ENCODE measurements at regions not wholly inside any gene's neighbourhood (a gene's known extent, or its start where the extent isn't known, plus 50 kb on each side); places are given as distances from the start of the nearest gene placed in this dataset.
"Not testable (repeated sequence)": the region's sequence is repeated elsewhere in the genome, so short reads cannot be mapped to it uniquely, and the experiment has no call there.

DNA sequence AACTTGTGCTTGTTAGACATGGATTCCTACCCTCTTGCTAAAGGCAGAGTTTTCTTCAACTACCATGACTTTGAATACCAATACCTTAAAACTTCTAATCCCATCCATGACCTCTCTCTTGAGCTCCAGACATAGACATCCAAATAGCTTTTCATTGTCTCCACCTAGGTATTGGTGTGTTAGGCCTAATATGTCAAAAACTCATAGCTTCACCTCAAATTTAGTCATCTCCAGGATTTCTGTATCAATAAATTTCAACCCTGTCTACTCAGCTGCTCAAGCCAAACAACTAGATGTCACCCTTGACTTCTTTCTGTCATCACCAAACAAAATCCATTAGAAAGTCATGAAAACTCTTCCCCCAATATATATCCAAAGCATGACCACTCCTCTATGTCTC lies 617.7 kb upstream of the GRIA3 start:
- DNase-seq (ENCODE audit: low read depth in 2 of 2): no peak

DNA sequence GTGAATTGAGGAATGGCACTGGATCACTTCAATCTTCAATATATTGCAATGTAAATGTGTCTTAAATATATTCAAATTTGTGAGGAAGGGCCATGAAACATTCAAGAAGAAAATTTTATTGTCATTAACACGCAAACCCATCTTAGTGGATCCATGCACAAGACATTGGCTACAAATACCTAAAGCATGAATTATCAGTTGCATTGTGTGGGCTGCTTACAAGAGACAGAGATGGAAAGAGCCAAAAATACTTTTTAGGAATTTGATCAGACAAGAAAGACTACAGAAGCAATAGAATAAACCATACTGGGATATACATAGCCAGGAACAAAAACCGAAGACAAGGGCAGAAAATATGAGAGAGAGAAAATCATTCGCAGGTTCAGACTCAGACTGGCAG lies 616.2 kb upstream of the GRIA3 start:
- no peak for DNase-seq (ENCODE audit: low read depth in 2 of 2)

DNA sequence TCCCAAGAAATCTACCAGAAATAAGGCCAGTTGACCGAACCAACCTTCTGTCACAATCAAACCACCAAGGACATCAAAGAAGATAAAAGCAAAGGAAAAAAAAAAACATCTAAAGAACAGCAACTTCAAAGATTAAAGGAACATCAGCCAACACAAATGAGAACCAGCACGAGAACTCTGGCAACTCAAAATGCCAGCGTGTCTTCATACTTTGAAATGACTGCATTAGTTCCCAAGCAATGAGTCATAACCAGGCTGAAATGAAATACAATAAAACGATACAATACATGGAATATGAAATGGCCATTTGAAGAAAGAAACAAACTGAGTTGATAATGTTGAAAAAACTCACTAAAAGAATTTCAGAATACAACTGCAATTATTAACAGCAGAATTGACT lies 611.6 kb upstream of the GRIA3 start:
- no peak for DNase-seq (ENCODE audit: low read depth in 2 of 2)

DNA sequence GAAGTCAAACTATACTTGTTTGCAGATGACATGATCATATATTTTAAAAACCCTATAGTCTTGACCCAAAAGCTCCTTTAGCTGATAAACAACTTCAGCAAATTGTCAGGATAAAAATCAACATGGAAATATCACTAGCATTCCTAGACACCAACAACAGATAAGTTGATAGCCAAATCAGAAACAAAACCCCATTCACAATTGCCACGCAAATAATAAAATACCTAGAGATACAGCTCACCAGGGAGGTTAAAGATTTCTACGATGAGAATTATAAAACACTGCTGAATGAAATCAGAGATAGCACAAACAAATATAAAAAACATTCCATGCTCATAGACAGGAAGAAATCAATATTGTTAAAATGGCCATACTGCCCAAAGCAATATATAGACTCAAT lies 605.0 kb upstream of the GRIA3 start:
- no peak for DNase-seq (ENCODE audit: low read depth in 2 of 2)

DNA sequence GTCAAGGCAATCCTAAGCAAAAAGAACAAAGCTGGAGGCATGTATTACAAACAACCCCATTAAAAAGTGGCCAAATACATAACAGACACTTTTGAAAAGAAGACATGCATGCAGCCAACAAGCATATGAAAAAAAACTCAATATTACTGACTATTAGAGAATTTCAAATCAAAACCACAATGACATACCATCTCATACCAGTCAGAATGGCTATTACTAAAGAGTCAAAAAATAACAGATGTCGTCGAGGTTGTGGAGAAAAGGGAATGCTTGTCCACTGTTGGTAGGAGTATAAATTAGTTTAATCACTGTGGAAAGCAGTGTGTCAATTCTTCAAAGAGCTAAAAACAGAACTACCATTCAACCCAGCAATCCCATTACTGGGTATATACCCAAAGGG lies 604.6 kb upstream of the GRIA3 start:
- DNase-seq (ENCODE audit: low read depth in 2 of 2): no peak

DNA sequence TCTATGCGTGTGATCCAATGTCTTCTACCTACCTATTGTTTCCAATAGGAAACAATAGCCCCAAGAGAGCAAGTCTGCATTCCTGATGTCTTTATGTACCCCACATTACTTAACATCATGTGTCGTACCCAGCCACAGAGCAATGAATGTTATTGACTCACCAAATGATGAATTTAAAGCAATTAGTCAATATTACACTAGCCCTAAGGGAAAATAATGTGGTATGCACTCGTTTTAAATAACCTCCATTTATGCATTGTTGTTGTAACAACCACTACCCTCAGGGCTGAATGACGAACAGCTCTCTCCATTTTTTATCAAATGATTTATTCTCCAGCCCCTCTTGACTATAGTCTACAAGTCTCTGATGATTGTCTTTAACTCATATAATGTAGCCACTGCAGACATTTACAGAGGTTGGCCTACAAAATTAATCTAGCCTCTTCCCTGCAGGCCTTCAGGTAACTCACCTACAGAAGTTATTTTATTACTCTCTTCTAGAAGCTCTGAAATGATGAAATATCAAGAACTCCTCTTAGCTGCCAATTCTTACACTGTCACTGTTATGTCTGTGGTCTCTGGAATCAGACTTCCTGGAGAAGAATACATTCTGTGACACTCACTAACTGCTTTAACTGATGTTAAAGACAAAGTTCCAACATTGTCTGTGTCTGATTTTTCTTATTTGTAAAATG lies 601.7 kb upstream of the GRIA3 start:
- no peak for DNase-seq (ENCODE audit: low read depth in 2 of 2)

DNA sequence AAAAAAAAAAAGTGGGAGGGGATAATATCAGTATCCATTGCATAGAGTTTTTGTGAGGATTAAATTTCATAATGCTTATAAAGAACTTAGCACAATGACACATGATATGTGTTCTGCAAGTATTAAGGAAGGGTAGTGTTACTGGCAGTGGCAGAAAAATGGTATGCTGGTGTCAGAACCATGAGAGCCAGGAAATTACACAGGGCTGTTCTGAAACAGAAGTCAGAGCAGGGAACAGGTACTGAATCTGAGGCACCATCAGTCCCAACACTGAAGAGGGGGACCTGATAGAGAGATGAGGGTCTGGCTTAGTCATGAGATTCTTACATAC lies 601.1 kb upstream of the GRIA3 start:
- no peak for DNase-seq (ENCODE audit: low read depth in 2 of 2)

DNA sequence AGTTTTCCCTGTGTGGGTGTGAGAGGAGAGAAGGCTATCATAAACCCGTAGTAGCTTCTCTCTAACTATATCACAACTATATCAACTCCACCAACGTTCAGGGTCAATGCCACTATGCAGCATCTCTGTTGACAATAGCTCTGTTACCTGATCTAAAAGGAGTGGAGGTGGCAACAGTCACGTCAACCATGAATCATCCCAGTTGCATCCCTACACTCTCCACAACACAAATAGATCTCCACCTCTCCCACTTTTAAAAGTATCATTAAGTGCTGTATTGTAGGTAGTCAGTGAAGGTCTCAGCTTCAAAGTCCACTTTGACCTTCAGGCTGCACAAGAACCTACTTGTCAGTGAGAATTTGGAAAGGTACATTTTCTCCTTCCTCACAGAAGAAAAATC lies 600.5 kb upstream of the GRIA3 start:
- DNase-seq (ENCODE audit: low read depth in 2 of 2): no peak

DNA sequence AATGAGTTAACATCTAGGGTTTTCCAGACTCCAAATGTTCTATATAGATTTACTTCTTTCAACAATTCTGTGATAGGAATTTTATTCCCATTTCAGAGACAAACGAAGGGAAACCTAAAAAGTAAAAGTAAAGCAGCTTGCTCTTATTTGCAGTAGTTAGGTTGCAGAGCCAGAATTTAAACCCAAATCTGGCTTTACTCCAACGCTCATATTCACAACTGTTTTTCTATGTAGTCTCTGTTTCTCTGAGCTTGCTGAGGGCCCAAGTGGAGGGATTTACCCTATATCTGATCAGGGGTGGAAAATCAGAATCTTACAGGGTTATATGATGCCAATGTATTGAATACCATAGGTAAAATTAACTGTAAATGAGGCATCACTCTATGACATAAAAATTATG lies 599.1 kb upstream of the GRIA3 start:
- DNase-seq (ENCODE audit: low read depth in 2 of 2): no peak

DNA sequence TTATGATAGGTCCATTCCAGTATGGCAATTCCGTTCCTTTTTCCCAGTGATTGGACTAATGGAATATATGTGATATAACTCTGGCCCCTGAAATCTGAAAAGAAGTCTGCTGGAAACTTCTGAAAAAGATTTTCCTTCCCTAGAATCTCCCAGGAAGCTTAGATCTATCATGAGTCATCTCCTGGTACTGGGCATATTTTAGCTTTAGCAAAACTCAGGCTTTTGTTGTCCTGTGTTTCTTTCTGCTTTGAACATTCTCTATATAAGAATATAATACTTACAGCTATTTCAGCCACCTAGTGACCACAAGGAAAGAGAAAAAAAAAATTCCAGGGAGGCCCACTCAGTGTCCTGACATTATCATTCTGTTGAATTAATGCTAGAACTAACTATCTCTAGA lies 597.2 kb upstream of the GRIA3 start:
- DNase-seq (ENCODE audit: low read depth in 2 of 2): no peak

DNA sequence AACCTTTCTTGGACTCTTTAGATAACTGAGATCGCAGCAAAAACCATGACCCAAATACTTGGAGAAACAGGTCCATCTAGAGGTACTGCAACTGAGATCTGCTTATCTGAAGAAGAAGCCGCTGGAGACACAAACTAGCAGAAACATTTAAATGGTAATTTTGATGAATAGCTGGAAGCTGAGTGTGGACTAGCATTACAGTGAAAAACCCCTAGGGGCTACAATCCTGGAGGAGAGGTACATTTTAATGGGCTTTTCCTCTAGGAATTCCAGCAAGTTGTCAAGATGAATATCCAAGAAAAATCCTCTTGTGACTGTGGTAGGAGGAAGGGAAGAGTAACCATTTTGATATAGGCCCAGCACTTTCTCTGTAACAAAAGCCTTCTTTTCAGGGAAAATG lies 592.5 kb upstream of the GRIA3 start:
- DNase-seq (ENCODE audit: low read depth in 2 of 2): no peak

DNA sequence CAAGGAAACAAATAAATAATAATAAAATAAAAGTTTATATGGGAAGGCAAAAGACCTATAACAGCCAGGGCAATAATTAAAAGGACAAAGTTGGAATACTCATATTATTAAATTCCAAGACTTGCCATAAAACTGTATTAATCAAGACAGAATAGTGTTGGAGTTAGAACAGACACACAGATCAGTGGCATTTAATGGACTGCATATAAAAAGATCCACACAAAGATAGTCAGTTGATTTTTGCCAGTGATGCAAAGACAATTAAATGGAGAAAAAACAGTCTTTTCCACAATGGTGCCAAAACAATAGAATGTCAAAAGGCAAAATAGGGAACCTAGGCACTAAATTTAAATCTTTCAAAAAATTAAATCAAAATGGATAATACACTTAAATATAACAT lies 587.1 kb upstream of the GRIA3 start:
- DNase-seq (ENCODE audit: low read depth in 2 of 2): no peak

DNA sequence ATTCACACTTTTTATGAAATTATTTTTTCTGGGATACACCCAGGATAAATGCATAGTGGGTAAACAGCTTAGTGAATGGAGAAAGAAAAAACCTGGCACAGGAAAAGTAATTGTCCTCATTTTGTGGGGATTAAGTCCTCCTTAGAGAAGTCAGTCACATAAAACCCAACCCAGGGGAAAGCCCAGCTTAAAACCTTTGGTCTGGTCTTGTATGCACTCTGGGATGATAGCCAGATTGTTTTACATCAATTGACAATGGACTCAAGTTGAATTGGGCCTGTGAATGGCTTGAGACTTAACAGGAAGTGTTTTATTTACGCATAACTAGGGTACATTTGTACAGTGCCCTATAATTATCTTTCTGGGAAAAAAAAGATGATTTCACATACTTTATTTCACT lies 561.3 kb upstream of the GRIA3 start:
- DNase-seq (ENCODE audit: low read depth in 2 of 2): no peak

DNA sequence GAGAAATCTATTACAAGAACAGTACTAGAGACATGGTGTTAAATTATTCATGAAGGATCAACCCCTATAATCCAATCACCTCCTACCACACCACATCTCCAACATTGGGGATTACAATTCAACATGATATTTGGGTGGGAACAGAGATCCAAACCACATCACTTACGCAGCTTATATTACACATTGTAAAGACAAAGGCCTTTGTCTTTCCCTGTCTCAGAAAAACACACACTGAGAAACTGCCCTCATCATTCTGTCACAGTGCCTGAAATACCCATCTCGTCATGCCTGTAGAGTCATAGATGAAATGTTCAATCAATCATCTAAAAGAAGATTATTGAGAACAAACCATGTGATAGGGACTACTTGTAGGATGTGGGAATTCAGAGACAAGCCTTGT lies 558.8 kb upstream of the GRIA3 start:
- no peak for DNase-seq (ENCODE audit: low read depth in 2 of 2)

DNA sequence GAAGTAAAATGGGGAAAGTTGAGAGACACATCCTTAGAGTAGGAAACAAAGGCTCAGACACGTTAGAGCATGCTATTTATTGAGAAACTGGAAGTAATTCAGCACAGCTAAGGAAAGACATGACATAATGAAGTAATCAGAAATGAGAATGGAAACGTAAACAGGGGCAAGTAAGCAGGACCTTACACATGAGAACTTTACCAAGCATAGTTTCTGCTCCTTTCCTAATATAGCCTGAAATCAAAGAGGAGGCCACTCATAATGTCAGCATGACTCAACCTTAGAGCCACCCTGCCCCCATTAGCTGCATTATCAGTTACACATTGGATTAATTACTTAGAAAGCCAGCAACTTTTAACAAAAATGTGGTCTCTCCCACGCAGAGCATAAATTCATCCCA lies 558.3 kb upstream of the GRIA3 start:
- DNase-seq (ENCODE audit: low read depth in 2 of 2): no peak

DNA sequence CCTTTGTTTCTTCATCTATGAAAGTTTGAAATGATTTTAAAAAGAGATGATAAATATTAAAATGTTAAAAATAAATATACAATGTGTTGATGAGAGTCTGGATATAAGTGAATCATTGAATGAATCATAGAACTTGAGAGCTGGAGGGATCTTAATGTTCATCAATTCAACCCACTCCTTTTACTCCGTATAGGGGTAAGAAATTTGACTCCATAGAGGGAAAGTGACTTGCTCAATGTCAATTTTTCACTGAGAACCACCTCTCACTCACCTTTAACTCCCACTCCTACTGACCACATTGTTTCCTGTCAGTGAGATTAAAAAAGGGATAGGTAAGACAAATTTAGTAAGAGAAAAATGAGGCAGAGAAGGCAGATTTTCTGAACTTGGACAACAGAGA lies 557.2 kb upstream of the GRIA3 start:
- no peak for DNase-seq (ENCODE audit: low read depth in 2 of 2)

DNA sequence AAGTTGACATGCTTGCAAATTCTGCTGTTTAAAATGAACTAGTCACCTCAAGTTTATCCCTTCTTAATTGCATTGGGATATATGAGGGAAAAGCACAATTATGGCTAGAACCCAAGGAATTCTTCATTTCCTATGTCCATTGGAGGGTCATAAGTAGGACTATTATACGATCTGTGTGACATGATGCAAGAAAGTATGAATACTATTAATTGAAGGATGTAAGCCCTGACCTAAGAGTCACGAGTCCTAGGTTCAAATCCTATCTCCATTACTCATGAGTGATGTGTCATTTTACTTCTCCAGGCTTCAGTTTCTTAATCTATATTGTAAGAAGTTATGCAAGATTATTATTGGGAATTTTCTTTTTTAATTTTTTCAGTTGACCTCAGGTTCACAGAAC lies 542.9 kb upstream of the GRIA3 start:
- DNase-seq (ENCODE audit: low read depth in 2 of 2): no peak

DNA sequence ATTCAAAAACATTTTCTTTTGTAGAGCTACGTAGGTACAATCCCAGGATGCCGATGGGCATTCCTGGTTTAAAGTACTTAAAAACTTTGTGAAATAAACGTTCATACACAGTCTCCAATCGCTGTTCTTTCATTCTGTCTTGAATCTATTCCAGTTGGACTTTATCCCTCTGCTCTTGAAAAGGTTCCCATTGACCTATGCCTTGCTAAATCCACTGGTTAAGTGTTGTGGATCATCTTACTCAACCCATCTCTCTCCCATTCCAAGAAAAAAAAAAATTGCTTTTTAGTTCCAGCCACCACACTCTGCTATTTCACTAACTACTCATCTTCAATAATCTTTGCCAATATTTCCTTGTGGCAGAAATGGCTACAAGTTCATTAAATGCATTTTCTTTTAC lies 542.3 kb upstream of the GRIA3 start:
- no peak for DNase-seq (ENCODE audit: low read depth in 2 of 2)

DNA sequence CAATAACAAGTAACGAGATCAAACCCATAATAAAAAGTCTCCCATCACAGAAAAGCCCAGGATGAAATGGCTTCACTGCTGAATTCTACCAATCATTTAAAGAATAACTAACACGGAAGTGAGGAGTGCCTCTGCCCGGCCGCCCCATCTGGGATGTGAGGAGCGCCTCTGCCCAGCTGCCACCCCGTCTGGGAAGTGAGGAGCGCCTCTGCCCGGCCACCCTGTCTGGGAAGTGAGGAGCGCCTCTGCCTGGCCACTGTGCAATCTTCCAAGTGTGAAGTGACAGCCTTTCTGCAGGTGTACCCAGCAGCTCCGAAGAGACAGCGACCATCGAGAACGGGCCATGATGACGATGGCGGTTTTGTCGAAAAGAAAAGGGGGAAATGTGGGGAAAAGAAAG lies 528.8 kb upstream of the GRIA3 start:
- not testable (repeated sequence) for DNase-seq (ENCODE audit: low read depth in 2 of 2)

DNA sequence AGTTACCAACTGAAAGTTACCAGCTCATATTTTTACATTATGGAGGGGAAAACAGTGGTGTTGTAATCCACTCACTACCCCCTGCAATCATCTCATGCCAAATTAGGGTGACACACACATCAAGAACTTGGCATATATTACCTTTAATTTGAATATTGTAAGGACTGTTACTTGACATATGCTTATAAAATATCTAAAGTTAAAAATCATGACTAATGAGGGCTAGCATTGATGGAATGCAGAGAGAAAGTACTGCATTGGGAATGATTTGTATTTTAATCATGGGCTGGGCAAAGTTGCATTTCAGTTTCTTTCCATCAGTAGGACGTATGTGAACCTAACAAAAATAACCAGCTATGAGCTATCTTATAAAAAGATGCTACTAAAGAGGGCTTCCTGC lies 517.5 kb upstream of the GRIA3 start:
- no peak for DNase-seq (ENCODE audit: low read depth in 2 of 2)

DNA sequence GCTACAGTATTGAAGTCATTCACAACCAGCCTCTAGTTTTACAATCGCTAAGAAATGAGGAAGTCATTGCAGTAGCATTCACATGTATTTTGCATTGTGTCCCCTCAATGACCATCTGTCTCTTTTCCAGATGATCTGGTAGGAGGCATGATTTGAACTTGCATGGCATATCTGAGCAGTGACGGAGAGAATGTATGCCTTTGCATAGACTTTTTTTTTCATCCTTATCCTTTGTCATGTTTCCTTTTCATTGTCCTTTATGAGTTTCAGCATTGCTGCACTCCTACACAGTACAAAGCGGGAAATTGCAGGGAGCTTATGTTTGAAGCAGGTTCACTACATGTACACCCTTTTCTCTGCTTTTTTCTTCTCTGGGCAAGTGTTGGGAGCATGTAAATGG lies 516.4 kb upstream of the GRIA3 start:
- no peak for DNase-seq (ENCODE audit: low read depth in 2 of 2)

DNA sequence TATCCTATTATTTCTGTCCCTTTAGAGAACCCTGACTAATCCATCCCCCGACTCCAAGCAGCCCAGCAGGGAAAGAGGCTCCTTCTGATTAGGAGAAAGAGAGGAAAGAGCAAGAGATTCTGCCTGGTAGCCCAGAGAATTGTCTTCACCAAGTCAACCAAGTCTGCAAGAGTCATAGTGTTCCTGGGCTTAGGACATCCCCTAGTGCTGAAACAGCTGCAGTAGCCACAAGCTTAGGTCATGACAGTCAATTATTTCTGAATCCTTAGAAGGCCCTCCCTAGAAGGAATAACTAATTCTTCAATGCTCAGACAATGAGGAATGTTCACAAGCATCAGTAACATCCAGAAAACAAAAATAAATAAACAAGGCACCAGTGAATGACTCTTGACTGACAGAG lies 480.3 kb upstream of the GRIA3 start:
- no peak for DNase-seq (ENCODE audit: low read depth in 2 of 2)

DNA sequence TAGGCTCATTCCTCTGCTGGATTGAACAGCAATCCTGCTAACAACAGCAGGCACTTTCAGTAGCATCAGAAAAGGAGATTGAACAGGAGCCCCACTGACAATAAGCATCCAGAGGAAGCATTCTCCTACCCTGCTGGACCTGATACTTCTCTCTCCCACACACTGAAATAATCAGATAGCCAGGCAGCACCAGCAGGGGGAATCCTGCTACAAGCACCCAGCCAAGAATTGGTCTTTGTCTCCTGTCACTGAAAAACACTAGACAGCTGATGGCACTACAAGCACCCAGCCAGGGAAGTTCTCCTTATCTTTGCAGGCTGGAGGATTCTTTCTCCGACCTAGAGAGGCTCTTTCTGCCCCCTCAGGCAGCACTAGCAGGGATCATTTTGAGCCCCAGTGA lies 444.3 kb upstream of the GRIA3 start:
- no peak for DNase-seq (ENCODE audit: low read depth in 2 of 2)

DNA sequence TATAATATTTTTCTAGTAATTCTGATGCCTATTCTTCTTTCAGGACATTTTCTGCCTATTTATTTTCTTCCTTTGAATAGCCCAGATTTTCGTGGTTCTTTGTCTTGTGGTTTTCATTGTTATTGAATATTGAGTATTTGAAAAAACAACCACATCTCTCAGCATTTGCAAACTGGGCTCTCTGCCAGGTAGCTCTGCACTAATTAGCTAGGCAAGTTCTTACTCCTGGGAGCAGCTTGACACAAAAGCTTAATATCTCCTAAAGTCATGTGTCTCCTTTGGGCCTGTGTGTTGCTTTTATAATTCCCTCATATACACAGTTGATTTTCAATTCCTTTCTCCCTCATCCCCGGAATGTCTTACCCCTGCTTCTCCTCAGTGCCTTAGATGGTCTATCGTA lies 413.5 kb upstream of the GRIA3 start:
- no peak for DNase-seq (ENCODE audit: low read depth in 2 of 2)

DNA sequence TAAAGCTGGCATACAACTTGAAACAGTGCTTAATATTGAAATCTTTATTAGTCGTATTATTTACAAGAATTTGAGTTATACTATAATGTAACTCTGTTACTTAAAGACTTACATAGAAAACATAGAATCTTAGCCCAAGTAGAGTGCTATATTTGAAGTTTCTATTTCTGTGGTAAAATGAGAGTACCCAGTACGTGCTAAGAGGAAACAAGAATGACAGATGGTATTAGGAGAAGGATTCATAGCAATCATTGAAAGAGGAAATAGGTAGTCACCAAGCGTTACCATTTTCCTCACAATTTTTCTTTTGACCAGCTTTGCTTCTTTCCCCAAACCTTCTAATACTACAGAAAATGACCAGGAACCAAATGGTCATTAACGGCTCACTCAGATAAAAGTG lies 412.1 kb upstream of the GRIA3 start:
- no peak for DNase-seq (ENCODE audit: low read depth in 2 of 2)

Data from stimulated activated CD4-positive, alpha-beta T cell treated with anti-CD3 and anti-CD28 coated beads, Interleukin-1b, Interleukin-23, amount 100 ng/mL, for 4 hours (primary cell).